ENCODE measurements at regions not wholly inside any gene's neighbourhood (a gene's known extent, or its start where the extent isn't known, plus 50 kb on each side); places are given as distances from the start of the nearest gene placed in this dataset.

DNA sequence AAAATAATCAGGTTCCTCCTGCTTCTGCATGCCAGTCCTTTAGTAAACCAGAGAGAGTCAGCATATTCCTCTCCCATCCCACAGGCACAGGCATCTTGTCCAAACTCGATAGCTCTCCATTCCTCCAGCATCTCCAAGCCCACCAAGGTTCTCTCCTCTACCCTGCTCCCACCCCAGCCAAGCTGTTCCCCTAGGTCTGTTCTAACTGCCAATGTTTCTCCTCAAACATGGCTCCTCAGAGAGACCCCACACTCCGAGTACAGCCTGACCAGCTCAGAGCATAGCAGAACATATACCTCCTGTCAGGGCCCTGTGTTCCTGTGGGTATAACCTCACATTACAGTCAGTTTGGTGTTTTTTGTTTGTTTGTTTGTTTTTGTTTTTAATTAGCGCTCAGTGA, 177.8 kb downstream of the VEGFA start:
- no peak for DNase-seq (ENCODE audit: extremely low read depth in 1 of 4, low spot score in 3 of 4)
- no TSS peak for BruUV-seq (replicated peaks)
- TF ChIP-seq HDGF (IDR thresholded peaks at IDR 0.05): peak; percentile 56; the same call in 1 of the 2 replicates
- TF ChIP-seq MCM5 (IDR thresholded peaks at IDR 0.05; ENCODE audit: low read depth): no peak
- TF ChIP-seq, protein P1, sequence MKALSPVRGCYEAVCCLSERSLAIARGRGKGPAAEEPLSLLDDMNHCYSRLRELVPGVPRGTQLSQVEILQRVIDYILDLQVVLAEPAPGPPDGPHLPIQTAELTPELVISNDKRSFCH (CRISPR knock-in tag; IDR thresholded peaks at IDR 0.05): no peak
- TF ChIP-seq, protein P1 (tag; IDR thresholded peaks at IDR 0.05): 0 out of 2 replicates have a peak, but pooled peaks have one; percentile 33
- TF ChIP-seq, protein P2, sequence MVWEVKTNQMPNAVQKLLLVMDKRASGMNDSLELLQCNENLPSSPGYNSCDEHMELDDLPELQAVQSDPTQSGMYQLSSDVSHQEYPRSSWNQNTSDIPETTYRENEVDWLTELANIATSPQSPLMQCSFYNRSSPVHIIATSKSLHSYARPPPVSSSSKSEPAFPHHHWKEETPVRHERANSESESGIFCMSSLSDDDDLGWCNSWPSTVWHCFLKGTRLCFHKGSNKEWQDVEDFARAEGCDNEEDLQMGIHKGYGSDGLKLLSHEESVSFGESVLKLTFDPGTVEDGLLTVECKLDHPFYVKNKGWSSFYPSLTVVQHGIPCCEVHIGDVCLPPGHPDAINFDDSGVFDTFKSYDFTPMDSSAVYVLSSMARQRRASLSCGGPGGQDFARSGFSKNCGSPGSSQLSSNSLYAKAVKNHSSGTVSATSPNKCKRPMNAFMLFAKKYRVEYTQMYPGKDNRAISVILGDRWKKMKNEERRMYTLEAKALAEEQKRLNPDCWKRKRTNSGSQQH (CRISPR knock-in tag; IDR thresholded peaks at IDR 0.05): 0 out of 2 replicates have a peak, but pooled peaks have one; percentile 29
- TF ChIP-seq DNMT1 (IDR thresholded peaks at IDR 0.05): 0 out of 2 replicates have a peak, but pooled peaks have one; percentile 44
- TF ChIP-seq ZNF699 (CRISPR knock-in tag; IDR thresholded peaks at IDR 0.05; ENCODE audit: insufficient replicate concordance): no peak
- TF ChIP-seq ZNF561 (CRISPR knock-in tag; conservative IDR thresholded peaks at IDR 0.05): no peak
- no peak for TF ChIP-seq ZNF311 (CRISPR knock-in tag; IDR thresholded peaks at IDR 0.05)
- TF ChIP-seq ZBTB17 (CRISPR knock-in tag; IDR thresholded peaks at IDR 0.05): peak; percentile 53; the same call in 1 of the 2 replicates
- TF ChIP-seq, protein P3, sequence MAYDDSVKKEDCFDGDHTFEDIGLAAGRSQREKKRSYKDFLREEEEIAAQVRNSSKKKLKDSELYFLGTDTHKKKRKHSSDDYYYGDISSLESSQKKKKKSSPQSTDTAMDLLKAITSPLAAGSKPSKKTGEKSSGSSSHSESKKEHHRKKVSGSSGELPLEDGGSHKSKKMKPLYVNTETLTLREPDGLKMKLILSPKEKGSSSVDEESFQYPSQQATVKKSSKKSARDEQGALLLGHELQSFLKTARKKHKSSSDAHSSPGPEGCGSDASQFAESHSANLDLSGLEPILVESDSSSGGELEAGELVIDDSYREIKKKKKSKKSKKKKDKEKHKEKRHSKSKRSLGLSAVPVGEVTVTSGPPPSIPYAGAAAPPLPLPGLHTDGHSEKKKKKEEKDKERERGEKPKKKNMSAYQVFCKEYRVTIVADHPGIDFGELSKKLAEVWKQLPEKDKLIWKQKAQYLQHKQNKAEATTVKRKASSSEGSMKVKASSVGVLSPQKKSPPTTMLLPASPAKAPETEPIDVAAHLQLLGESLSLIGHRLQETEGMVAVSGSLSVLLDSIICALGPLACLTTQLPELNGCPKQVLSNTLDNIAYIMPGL (CRISPR knock-in tag; IDR thresholded peaks at IDR 0.05): no peak
- TF ChIP-seq NR4A1 (CRISPR knock-in tag; IDR thresholded peaks at IDR 0.05): no peak
- 0 out of 2 replicates have a peak, but pooled peaks have one; percentile 56 for TF ChIP-seq NR4A1 (tag; IDR thresholded peaks at IDR 0.05)
- TF ChIP-seq ZNF316 (IDR thresholded peaks at IDR 0.05): peak; percentile 48; the same call in 1 of the 2 replicates
- no peak for TF ChIP-seq L3MBTL2 (IDR thresholded peaks at IDR 0.05)
- TF ChIP-seq IRF9 (tag; IDR thresholded peaks at IDR 0.05): 0 out of 2 replicates have a peak, but pooled peaks have one; percentile 17
- no peak for TF ChIP-seq YBX1 (IDR thresholded peaks at IDR 0.05)
- peak; percentile 39; the same call in 1 of the 2 replicates for TF ChIP-seq FOXO4 (CRISPR knock-in tag; IDR thresholded peaks at IDR 0.05)
- no peak for TF ChIP-seq RAD51 (IDR thresholded peaks at IDR 0.05; ENCODE audit: borderline replicate concordance, low read depth)

More for the DNA sequence above, 177.8 kb downstream of the VEGFA start:
- no peak for ATAC-seq
- Histone ChIP-seq H3K36me3 (ENCODE audit: control insufficient read depth, insufficient read depth, low read length) (no peaks in the 10 kb centered on the region), H3K9me3 (replicated peaks; ENCODE audit: control insufficient read depth, insufficient read depth, low read depth, low read length) (peaks cover 10% of the 10 kb centered on the region; the same call in 1 of the 2 replicates), H3K4me2 (ENCODE audit: insufficient read depth, low read length) (peak overlapping the region; percentile 65; the same call in 1 of the 2 replicates), H3K79me2 (ENCODE audit: control insufficient read depth, insufficient read depth, low read length) (no peaks in the 10 kb centered on the region), H3K9ac (ENCODE audit: insufficient read depth in 1 of 2, low read depth in 2 of 2, low read length in 2 of 2) (peak overlapping the region in 1 of 2 experiments; percentile 9; a peak in 1 of 4 replicates), H3K4me1 (replicated peaks in 1 of 2; ENCODE audit: control insufficient read depth in 2 of 2, insufficient read depth in 2 of 2, low read length in 2 of 2) (peaks cover 30 to 68% of the 10 kb centered on the region in 2 experiments), H3K4me3 (no peak overlapping the region), H4K20me1 (replicated peaks; ENCODE audit: control insufficient read depth, insufficient read depth, low read length) (no peaks in the 10 kb centered on the region), H3K27me3 (ENCODE audit: control insufficient read depth in 2 of 2, insufficient read depth in 2 of 2, low read length in 2 of 2) (no peaks in the 10 kb centered on the region), H3K27ac (ENCODE audit: extremely low read depth, low read depth, low read length) (peak overlapping the region; percentile 72), H3K9me1 (ENCODE audit: control insufficient read depth, insufficient read depth, low read length) (peaks cover 4% of the 10 kb centered on the region), H2AFZ (ENCODE audit: low read depth, low read length) (peak overlapping the region; percentile 66)
- CTCF ChIA-PET (ENCODE audit: low intra/inter-chr PET ratio): no interaction called here
- FAIRE-seq: no peak
- 80% methylated on average over 3 of the region's 3 CpGs for WGBS (ENCODE audit: insufficient coverage, low coverage, missing lambda C conversion rate)
- intact Hi-C loops (cut with micrococcal nuclease): loop anchor here (1.0 to 5.0 kb wide), 3 partner anchors 22 to 106 kb away; no protein-coding TSS in a partner anchor
- POLR2A ChIA-PET: no interaction called here
- in situ Hi-C loops (cut with MboI): no loop called here

Measured in K562 (cell line).